ENCODE measurements at regions not wholly inside any gene's neighbourhood (a gene's known extent, or its start where the extent isn't known, plus 50 kb on each side); places are given as distances from the start of the nearest gene placed in this dataset.

GRCh38 chr6:153787341-153787606 is 251.8 kb upstream of the OPRM1 start:
- TF ChIP-seq CTCF (IDR thresholded peaks at IDR 0.05) (no peak), POLR2A (IDR thresholded peaks at IDR 0.05) (no peak), POLR2AphosphoS5 (IDR thresholded peaks at IDR 0.05) (no peak)
